ENCODE measurements at regions not wholly inside any gene's neighbourhood (a gene's known extent, or its start where the extent isn't known, plus 50 kb on each side); places are given as distances from the start of the nearest gene placed in this dataset.

DNA sequence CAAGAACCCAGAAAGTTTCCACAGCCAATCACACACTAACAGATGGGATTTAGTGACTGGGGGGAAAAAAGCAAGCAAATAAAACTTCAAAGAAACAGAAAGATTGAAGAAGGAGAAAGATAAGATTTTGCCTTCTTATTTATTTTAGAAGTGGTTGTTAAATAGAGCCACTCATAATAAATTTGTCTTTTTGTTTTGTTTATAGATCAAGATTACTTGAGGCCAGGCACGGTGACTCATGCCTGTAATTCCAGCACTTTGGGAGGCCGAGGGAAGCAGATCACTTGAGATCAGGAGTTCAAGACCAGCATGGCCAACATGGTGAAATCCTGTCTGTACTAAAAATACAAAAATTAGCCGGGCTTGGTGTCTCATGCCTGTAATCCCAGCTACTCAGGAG lies 94.9 kb upstream of the RANBP3L start:
- ChIA-PET POLR2A (no interaction called here), CTCF (interaction anchor here (1.4 to 8.1 kb wide), 3 partner anchors 118 to 134 kb away, joined by 3 to 94 read pairs (median 5); no protein-coding TSS in a partner anchor)
- Histone ChIP-seq H3K36me3 (ENCODE audit: control insufficient read depth, insufficient read depth, low read length) (no peaks in the 10 kb centered on the region), H3K27me3 (ENCODE audit: control insufficient read depth, insufficient read depth, low read length) (peaks cover 2% of the 10 kb centered on the region; the same call in 1 of the 2 replicates), H3K4me3 (ENCODE audit: low read depth, low read length) (no peak overlapping the region)
- DNase-seq (ENCODE audit: low read depth): no peak
- TF ChIP-seq, protein P1, sequence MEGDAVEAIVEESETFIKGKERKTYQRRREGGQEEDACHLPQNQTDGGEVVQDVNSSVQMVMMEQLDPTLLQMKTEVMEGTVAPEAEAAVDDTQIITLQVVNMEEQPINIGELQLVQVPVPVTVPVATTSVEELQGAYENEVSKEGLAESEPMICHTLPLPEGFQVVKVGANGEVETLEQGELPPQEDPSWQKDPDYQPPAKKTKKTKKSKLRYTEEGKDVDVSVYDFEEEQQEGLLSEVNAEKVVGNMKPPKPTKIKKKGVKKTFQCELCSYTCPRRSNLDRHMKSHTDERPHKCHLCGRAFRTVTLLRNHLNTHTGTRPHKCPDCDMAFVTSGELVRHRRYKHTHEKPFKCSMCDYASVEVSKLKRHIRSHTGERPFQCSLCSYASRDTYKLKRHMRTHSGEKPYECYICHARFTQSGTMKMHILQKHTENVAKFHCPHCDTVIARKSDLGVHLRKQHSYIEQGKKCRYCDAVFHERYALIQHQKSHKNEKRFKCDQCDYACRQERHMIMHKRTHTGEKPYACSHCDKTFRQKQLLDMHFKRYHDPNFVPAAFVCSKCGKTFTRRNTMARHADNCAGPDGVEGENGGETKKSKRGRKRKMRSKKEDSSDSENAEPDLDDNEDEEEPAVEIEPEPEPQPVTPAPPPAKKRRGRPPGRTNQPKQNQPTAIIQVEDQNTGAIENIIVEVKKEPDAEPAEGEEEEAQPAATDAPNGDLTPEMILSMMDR (IDR thresholded peaks at IDR 0.05; ENCODE audit: insufficient read depth, low read depth, low read length): no peak

DNA sequence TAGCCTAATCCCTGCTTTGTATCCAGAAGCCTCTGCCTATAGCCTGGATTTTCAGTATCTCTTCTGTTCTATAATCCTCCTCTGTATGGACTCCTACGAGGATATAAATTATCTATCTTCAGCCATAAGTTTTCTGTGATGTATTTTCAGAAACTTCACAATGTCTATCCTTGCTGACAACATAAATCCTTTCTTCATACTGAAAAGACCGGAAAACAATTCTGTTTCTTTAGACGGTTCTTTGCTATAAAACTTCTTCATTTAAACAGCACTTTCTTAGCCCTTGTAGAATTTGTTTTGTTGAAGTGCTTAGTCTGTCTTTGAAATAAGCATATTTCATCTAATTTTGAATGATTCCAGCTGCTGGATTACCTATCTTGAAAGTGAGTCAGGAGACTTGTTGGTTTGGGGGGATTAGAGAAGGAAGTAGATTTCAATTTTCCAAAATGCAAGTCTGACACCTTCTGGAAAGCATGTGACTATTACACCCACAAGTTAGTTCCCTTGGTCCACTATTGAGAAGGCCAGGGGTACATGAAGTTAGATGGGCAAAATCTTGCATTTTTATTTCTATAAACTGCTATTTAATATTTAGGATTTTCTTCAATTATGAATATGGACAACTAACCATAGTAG lies 96.3 kb upstream of the RANBP3L start:
- H3K36me3 ChIP-seq (ENCODE audit: control insufficient read depth, insufficient read depth, low read length): no peaks in the 10 kb centered on the region
- CTCF ChIA-PET: interaction anchor here (0.6 to 8.1 kb wide), 6 partner anchors 96 to 260 kb away, joined by 3 to 94 read pairs (median 4); partner anchors contain the start of gene RANBP3L
- H3K4me3 ChIP-seq (ENCODE audit: low read depth, low read length): no peak overlapping the region
- POLR2A ChIA-PET: no interaction called here
- TF ChIP-seq, protein P1 (IDR thresholded peaks at IDR 0.05; ENCODE audit: insufficient read depth, low read depth, low read length): peak; percentile 42
- no peak for DNase-seq (ENCODE audit: low read depth)
- peaks cover 2% of the 10 kb centered on the region; the same call in 1 of the 2 replicates for H3K27me3 ChIP-seq (ENCODE audit: control insufficient read depth, insufficient read depth, low read length)

DNA sequence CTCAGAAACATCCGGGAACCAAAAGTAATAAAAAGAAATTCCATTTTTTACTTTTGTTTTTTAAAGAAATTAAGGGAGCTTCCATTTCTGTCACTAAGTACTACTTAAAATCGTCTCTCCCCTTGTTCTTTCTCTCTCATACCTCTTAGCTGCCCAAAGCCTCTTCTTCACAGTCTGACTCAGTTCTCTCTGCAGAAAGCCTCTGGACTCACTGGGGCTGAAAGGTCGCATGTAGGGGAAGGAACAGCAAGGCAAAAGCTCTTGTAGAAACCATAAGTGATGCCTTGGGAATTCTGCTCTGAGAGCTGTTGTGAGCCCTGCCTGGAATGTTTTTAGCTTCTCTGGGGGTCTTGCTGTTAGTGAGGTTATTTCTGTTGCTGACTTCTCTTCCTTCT lies 100.8 kb upstream of the RANBP3L start:
- CTCF ChIA-PET: interaction anchor here (1.1 to 8.1 kb wide), 6 partner anchors 14 to 290 kb away, joined by 3 to 94 read pairs (median 6); no protein-coding TSS in a partner anchor
- TF ChIP-seq, protein P1 (IDR thresholded peaks at IDR 0.05; ENCODE audit: insufficient read depth, low read depth, low read length): no peak
- Histone ChIP-seq H3K4me3 (ENCODE audit: low read depth, low read length) (no peak overlapping the region), H3K36me3 (ENCODE audit: control insufficient read depth, insufficient read depth, low read length) (no peaks in the 10 kb centered on the region), H3K27me3 (ENCODE audit: control insufficient read depth, insufficient read depth, low read length) (peaks cover 2% of the 10 kb centered on the region; the same call in 1 of the 2 replicates)
- DNase-seq (ENCODE audit: low read depth): no peak
- POLR2A ChIA-PET: no interaction called here

DNA sequence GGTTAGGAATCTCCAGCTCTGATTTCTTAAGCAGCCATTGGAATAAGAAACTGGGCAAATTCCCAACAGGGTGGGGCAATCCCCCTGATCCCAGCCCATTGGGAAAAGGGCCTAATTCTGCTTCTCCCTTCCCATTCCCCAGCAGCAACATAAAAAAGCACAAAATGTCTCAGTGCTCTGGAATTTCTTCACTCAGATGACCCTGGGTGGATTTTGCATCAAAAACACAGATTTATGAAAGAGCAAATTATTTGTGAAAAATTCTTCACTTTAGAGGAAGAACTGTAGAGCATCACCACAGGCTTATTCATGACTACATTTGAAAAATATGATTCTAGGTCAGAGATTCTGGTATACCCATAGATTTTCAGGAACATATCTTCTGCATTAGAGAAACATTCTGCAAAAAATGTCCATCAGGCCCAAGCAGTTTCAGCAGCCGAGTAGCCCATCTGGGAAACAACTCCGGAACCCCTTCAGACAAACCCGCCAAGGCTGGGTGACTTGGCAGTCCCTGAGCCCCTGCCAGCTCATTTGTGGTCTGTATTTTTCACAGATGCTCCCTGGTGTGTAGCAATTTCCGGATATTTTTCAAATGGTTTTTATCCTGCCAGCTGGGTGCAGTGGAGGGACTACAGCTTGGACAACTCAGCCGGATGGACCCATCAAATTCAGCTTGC lies 102.1 kb upstream of the RANBP3L start:
- Histone ChIP-seq H3K36me3 (ENCODE audit: control insufficient read depth, insufficient read depth, low read length) (no peaks in the 10 kb centered on the region), H3K27me3 (ENCODE audit: control insufficient read depth, insufficient read depth, low read length) (peaks cover 2% of the 10 kb centered on the region; the same call in 1 of the 2 replicates), H3K4me3 (ENCODE audit: low read depth, low read length) (no peak overlapping the region)
- TF ChIP-seq, protein P1 (IDR thresholded peaks at IDR 0.05; ENCODE audit: insufficient read depth, low read depth, low read length): no peak
- peak; percentile 84 for DNase-seq (ENCODE audit: low read depth)
- POLR2A ChIA-PET: interaction anchor here (0.5 to 1.6 kb wide), 2 partner anchors 11 to 56 kb away, joined by 4 to 5 read pairs; no protein-coding TSS in a partner anchor
- CTCF ChIA-PET: interaction anchor here (0.7 to 8.1 kb wide), 9 partner anchors 12 to 545 kb away, joined by 3 to 94 read pairs (median 4); no protein-coding TSS in a partner anchor

DNA sequence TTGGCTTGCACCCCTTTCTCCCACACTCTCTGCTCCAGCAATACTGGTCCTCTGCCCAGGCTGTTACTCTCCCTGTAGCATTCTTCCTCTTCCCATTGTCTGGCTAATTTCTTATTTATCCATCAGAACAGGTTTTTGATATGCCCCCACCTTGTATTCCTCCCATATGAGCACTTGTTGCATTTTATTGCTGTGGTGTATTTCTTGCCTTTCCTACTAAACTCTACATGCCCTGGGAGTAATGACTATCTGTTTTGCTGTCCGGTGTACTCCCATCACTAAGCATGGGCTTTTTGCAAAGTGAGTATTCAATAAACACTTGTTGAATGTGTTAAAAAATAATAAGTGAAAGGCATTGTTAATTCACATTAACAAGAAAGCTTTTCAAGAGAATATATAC lies 104.3 kb upstream of the RANBP3L start:
- Histone ChIP-seq H3K27me3 (ENCODE audit: control insufficient read depth, insufficient read depth, low read length) (no peaks in the 10 kb centered on the region), H3K36me3 (ENCODE audit: control insufficient read depth, insufficient read depth, low read length) (no peaks in the 10 kb centered on the region), H3K4me3 (ENCODE audit: low read depth, low read length) (no peak overlapping the region)
- no peak for DNase-seq (ENCODE audit: low read depth)
- CTCF ChIA-PET: interaction anchor here (1.9 kb wide), 1 partner anchor 290 kb away, joined by 7 read pairs; no protein-coding TSS in a partner anchor
- TF ChIP-seq, protein P1 (IDR thresholded peaks at IDR 0.05; ENCODE audit: insufficient read depth, low read depth, low read length): no peak
- POLR2A ChIA-PET: no interaction called here

All from BJ (cell line).